ENCODE measurements at regions not wholly inside any gene's neighbourhood (a gene's known extent, or its start where the extent isn't known, plus 50 kb on each side); places are given as distances from the start of the nearest gene placed in this dataset.
A peak's percentile ranks its signal among the peaks of the same experiment; 100 is the strongest.

DNA sequence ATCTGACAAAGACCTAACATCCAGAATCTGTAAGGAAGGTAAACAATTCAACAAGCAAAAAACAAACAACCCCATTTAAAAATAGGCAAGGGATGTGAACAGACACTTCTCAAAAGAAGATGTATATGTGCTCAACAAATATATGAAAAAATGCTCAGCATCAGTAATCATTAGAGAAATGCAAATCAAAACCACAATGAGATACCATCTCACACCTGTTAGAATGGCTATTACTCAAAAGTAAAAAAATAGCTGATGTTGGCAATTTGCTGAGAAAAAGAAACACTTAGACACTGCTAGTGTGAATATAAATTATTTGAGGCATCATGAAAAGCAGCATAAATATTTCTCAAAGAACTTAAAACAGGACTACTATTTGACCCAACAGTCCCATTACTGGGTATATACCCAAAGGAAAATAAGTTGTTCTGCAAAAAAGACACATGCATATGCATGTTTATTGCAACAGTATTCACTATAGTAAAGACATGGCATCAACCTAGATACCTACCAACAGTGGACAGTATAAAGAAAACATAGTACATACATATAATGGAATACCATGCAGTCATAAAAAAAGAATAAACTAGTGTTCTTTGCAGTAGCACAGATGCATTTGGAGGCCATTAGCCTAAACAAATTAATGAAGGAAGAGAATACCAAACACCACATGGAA, 980.1 kb downstream of the KCNMA1 start:
- Histone ChIP-seq H3K79me2 (no peaks in the 10 kb centered on the region), H3K36me3 (replicated peaks; ENCODE audit: insufficient read depth, low read depth) (no peaks in the 10 kb centered on the region), H3K4me2 (no peak overlapping the region), H3K9me3 (ENCODE audit: low read depth) (no peaks in the 10 kb centered on the region), H4K20me1 (ENCODE audit: insufficient read depth, poor library complexity, severe bottlenecking) (no peaks in the 10 kb centered on the region), H3K27me3 (no peaks in the 10 kb centered on the region), H3K4me3 (no peak overlapping the region), H2AFZ (no peak overlapping the region), H3K27ac (no peak overlapping the region), H3K4me1 (ENCODE audit: insufficient read depth) (no peaks in the 10 kb centered on the region), H3K9me2 (replicated peaks; ENCODE audit: insufficient read depth) (no peaks in the 10 kb centered on the region)
- TF ChIP-seq EZH2 (IDR thresholded peaks at IDR 0.05; ENCODE audit: borderline replicate concordance), result no peak
- no peak for TF ChIP-seq CTCF (IDR thresholded peaks at IDR 0.05; ENCODE audit: poor library complexity)
- no peak for TF ChIP-seq EZH2phosphoT487 (IDR thresholded peaks at IDR 0.05; ENCODE audit: low read depth, severe bottlenecking, unreplicated experiment)
- no peak for DNase-seq (ENCODE audit: low spot score)

DNA sequence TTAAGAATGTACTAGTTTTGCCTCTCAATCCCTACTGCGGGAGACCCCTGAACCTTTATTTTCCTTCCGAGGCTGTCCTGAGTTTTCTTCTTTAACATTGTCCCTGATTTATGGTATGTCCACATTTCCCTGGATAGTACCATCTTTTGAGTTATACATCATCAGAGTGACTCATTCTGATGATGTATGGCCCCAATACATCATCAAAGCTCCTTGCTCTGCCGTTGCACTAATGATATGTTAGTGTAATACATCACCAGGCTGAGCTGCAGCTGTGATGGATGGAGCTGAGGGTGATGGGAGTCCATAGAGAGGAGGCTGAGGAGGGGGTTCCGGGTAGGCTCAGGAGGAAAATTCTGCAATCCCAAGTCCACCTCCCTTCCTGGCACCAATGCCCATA, 986.5 kb downstream of the KCNMA1 start:
- H3K36me3 ChIP-seq (replicated peaks; ENCODE audit: insufficient read depth, low read depth), result no peaks in the 10 kb centered on the region
- peak overlapping the region; percentile 77 for H3K27ac ChIP-seq
- no peaks in the 10 kb centered on the region for H4K20me1 ChIP-seq (ENCODE audit: insufficient read depth, poor library complexity, severe bottlenecking)
- TF ChIP-seq EZH2phosphoT487 (IDR thresholded peaks at IDR 0.05; ENCODE audit: low read depth, severe bottlenecking, unreplicated experiment), result no peak
- no peak for TF ChIP-seq EZH2 (IDR thresholded peaks at IDR 0.05; ENCODE audit: borderline replicate concordance)
- no peak for TF ChIP-seq CTCF (IDR thresholded peaks at IDR 0.05; ENCODE audit: poor library complexity)
- no peaks in the 10 kb centered on the region for H3K9me3 ChIP-seq (ENCODE audit: low read depth)
- peaks cover 17% of the 10 kb centered on the region for H3K4me1 ChIP-seq (ENCODE audit: insufficient read depth)
- H3K27me3 ChIP-seq, result no peaks in the 10 kb centered on the region
- no peaks in the 10 kb centered on the region for H3K79me2 ChIP-seq
- 66% methylated on average over 4 of the region's 4 CpGs for WGBS (ENCODE audit: low lambda C conversion rate, missing lambda C conversion rate)
- H3K9me2 ChIP-seq (replicated peaks; ENCODE audit: insufficient read depth), result no peaks in the 10 kb centered on the region
- H2AFZ ChIP-seq, result no peak overlapping the region
- H3K4me3 ChIP-seq, result no peak overlapping the region
- no peak for DNase-seq (ENCODE audit: low spot score)
- no peak overlapping the region for H3K4me2 ChIP-seq

GRCh38 chr10:76649723-76650127, 987.9 kb downstream of the KCNMA1 start:
- no peak overlapping the region for H2AFZ ChIP-seq
- peaks cover 17% of the 10 kb centered on the region for H3K4me1 ChIP-seq (ENCODE audit: insufficient read depth)
- 21% methylated on average over 3 of the region's 3 CpGs for WGBS (ENCODE audit: low lambda C conversion rate, missing lambda C conversion rate)
- no peaks in the 10 kb centered on the region for H3K79me2 ChIP-seq
- no peaks in the 10 kb centered on the region for H3K9me3 ChIP-seq (ENCODE audit: low read depth)
- H4K20me1 ChIP-seq (ENCODE audit: insufficient read depth, poor library complexity, severe bottlenecking), result no peaks in the 10 kb centered on the region
- H3K4me3 ChIP-seq, result no peak overlapping the region
- H3K9me2 ChIP-seq (replicated peaks; ENCODE audit: insufficient read depth), result no peaks in the 10 kb centered on the region
- DNase-seq (ENCODE audit: low spot score), result peak; percentile 78
- no peak for TF ChIP-seq CTCF (IDR thresholded peaks at IDR 0.05; ENCODE audit: poor library complexity)
- H3K27ac ChIP-seq, result peak overlapping the region; percentile 77
- no peaks in the 10 kb centered on the region for H3K36me3 ChIP-seq (replicated peaks; ENCODE audit: insufficient read depth, low read depth)
- no peaks in the 10 kb centered on the region for H3K27me3 ChIP-seq
- H3K4me2 ChIP-seq, result peak overlapping the region; percentile 33

DNA sequence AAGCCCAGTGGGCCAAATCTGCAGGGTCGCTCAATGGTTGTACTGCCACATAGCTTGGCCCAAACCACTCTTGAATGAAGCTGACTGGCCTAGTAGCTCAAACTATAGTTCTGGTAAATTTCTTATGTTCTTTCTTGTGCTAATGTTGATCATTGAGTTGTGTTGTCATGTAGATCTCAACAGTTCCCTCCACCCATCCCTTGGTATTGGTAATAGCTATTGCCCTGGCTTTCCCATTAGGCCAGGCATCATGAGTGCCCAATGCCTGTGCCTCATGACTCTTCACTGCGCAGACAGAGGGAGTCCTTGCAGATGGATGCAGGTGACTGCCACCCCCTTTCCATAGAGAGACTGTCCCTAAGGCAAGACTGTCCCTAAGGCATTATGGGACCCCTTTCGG, 988.4 kb downstream of the KCNMA1 start:
- peak overlapping the region; percentile 33 for H3K4me2 ChIP-seq
- peaks cover 17% of the 10 kb centered on the region for H3K4me1 ChIP-seq (ENCODE audit: insufficient read depth)
- no peak for DNase-seq (ENCODE audit: low spot score)
- H3K4me3 ChIP-seq, result no peak overlapping the region
- H3K36me3 ChIP-seq (replicated peaks; ENCODE audit: insufficient read depth, low read depth), result no peaks in the 10 kb centered on the region
- H3K27ac ChIP-seq, result peak overlapping the region; percentile 77
- H3K27me3 ChIP-seq, result no peaks in the 10 kb centered on the region
- TF ChIP-seq CTCF (IDR thresholded peaks at IDR 0.05; ENCODE audit: poor library complexity) (no peak), EZH2 (IDR thresholded peaks at IDR 0.05; ENCODE audit: borderline replicate concordance) (no peak), EZH2phosphoT487 (IDR thresholded peaks at IDR 0.05; ENCODE audit: low read depth, severe bottlenecking, unreplicated experiment) (no peak)
- no peaks in the 10 kb centered on the region for H3K9me2 ChIP-seq (replicated peaks; ENCODE audit: insufficient read depth)
- H3K9me3 ChIP-seq (ENCODE audit: low read depth), result no peaks in the 10 kb centered on the region
- no peaks in the 10 kb centered on the region for H4K20me1 ChIP-seq (ENCODE audit: insufficient read depth, poor library complexity, severe bottlenecking)
- 76% methylated on average over 3 of the region's 3 CpGs for WGBS (ENCODE audit: low lambda C conversion rate, missing lambda C conversion rate)
- H2AFZ ChIP-seq, result no peak overlapping the region
- no peaks in the 10 kb centered on the region for H3K79me2 ChIP-seq
